HUDEP-2 (cell line): ENCODE measurements at regions not wholly inside any gene's neighbourhood (a gene's known extent, or its start where the extent isn't known, plus 50 kb on each side); places are given as distances from the start of the nearest gene placed in this dataset.
A peak's percentile ranks its signal among the peaks of the same experiment; 100 is the strongest.

ENCODE experiments used
- DNase-seq, 76 experiments: peaks; one replicate each; lab custom pipeline; 2025; ENCODE audit not compliant: unreplicated experiment in 76 of 76; lab: John Stamatoyannopoulos, UW

DNA sequence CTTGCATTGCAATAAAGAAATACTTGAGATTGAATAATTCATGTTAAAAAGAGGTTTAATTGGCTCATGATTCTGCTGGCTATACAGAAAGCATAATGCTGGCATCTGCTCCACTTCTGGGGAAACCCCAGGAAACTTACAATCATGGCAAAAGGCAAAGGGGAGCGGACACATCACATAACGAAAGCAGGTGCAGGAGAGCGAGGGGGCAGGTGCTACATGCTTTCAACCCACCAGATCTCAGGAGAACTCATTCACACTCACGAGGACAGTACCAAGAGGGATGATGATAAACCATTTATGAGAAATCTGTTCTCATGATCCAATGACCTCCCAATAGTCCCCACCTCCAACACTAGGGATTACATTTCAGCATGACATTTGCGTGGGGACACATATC lies 172.6 kb downstream of the RASSF9 start:
- no peak for DNase-seq

DNA sequence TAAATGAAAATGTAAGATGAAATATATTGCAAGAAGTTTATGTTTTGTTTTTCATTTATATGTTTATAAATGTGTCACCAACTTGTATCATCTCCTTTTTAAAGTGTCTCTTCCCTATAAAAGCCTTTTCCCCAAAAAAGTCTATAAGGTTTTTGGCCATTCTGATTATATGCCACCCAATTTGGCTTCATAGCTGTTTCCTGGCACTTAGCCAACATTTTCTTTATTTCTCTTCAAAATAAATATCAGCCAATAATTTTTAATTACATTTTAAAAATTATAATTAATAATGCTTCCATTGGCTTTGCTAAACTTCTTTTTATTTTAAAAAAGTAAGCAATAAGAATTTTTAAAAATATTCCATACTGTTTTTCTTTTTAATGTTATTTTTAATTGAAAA lies 171.8 kb downstream of the RASSF9 start:
- no peak for DNase-seq

DNA sequence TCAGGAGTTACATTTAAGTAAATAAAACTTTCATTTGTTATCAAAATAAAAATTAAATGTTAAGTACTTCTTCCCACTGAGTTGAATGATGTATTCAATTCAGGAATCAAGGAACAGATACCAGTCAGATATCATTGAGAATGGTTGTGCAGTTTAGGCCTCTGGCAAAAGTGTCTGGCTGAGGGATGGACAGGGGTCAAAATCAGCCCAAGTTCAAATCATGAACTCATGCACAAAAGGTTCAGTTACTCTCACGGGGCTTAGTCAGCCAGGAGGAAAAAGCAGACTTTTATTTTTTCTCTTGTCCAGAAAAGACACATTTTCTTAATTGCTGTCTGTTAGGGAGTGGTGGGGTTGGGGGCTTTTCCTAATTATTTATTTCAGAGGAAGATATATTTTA lies 166.3 kb downstream of the RASSF9 start:
- no peak for DNase-seq

DNA sequence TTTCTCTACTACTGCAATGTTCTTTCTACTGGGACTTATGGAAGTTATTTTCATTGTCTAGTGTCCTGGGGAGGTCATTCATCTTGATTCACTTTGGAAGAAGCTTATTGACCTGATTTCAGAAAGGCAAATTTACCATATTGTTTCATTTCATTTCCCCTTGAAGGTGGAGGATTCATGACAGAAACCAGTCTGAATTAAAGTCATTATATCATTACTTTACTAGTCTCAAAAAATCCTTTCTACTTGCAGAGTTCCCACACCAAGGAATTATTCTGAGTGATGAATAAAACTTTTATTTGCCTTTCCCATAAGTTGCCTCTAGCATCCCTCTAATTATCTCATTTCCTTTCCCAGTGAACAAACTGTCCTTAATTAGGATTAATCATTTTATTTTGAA lies 163.8 kb downstream of the RASSF9 start:
- DNase-seq, result no peak

DNA sequence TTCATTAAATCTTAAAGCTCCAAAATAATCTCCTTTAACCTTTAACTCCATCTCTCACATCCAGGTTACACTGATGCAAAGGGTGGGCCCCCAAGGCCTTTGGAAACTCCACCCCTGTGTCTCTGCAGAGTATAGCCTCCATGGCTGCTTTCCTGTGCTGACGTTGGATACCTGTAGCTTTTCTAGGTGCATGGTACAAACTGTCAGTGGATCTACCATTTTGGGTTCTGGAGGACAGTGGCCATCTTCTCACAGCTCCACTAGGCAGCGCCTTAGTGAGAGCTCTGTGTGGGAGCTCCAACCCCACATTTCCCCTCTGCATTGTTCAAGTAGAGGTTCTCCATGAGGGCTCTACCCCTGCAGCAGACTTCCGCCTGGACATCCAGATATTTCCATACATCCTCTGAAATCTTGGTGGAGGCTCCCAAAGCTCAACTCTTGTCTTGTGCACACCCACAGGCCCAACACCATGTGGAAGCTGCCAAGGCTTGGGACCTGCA lies 162.2 kb downstream of the RASSF9 start:
- no peak for DNase-seq

DNA sequence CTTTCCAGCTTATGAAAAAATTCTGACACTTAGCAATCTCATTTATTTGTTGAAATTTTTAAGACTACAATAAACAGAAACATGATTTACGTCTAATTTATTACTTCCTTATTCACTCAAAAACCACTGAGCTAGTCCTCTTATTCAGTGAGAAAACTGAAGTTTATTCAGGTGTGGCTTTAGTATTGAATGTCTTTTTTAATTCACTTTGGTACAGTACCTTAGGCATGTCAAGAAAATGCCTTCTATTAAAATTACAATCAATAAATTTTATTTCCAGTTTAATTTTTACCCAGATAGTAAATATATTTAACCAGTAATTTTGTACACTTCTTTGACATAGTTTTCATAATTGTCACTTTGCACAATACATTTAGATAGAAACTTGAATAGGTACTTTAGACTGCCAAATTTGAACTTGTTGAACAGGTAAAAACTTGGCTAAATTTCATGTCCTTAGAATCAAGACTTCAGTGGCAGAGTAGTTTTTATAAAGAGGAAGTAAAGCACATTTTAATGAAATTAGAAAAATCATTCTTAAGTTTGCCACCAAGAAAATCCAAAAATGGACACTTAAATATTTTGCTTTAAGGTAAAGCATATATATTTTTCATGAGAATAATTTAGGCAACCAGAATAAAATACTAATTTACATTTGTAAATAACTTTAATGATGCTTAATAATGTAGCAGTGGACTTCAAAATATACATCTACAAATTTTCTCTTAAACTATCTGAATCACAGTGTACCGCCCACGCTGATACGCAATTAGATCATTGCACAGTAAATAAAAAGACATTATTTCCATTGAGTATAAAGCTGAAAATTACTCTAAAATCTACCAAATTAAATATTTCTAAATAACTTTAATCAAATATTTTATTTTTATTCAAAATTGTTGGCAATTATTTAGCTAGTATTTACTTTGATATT lies 159.1 kb downstream of the RASSF9 start:
- DNase-seq, result no peak

DNA sequence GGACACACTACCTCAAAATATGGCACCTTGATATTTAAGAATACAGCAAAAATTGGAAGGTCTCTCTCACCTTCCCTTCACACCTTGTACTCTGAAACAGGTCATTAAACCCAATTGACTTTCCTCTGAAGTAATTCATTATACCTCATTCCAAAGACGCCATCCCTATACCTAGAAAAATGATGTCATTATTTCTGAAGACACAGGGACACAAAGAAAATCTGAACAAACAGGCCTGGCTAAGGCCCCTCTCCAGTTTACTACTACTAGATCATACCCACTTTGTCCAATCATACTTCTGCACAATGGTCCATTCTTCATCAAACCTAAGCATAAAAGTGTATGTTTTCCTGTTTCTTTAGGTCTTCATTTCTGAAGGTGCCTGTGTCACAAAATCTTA lies 156.9 kb downstream of the RASSF9 start:
- DNase-seq, result no peak

DNA sequence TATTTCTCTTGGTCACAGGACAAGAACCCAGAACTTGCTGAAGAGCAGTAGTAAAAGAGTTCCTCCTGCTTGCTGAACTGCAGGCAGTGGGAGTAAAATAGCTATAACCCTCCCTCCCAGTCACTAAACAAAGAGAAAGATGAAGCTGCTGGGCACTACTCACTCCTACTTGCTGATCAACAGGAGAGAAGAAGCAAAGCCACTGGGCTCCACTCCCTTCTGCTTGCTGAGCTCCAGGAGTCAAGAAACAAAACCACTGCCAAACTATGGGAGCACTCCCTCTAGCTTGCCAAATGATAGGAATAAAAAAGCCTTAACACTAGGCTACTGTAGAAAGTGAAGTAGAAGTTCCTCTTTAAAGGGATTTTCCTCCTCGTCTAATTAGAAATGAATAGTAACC lies 155.3 kb downstream of the RASSF9 start:
- no peak for DNase-seq

DNA sequence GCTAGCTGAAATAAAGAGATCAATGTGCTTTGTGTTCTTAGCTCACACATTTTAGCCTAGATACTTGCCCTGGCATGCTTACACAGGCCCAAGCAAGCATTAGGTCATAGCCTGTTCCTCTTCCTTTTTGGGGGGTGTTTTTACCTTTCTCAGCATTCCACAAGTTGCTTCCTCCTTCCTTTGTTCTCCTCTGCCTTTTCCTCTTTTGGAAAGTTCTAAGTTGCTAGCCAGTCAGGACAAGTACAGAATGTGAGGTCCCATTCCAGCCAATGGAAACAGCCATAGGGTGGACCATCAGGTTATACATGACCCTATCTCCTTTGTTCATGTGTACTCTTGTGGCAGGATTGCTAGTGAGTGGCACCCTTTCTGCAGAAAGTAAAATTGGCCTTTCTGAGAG lies 154.9 kb downstream of the RASSF9 start:
- no peak for DNase-seq

DNA sequence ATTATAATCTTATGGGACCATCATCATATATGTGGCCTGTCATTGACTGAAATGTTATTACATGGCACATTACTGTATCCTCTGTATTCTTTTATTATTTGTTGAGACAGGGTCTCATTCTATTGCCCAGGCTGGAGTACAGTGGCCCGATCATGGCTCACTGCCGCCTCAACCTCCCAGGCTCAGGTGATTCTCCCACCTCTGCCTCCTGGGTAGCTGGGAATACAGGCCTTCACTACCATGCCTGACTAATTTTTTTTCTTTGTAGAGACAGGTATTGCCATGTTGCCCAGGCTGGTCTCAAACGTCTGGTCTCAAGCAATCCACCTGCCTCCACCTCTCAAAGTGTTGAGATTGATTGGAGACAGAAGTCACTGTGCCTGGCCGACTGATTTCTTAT lies 153.2 kb downstream of the RASSF9 start:
- DNase-seq, result no peak

DNA sequence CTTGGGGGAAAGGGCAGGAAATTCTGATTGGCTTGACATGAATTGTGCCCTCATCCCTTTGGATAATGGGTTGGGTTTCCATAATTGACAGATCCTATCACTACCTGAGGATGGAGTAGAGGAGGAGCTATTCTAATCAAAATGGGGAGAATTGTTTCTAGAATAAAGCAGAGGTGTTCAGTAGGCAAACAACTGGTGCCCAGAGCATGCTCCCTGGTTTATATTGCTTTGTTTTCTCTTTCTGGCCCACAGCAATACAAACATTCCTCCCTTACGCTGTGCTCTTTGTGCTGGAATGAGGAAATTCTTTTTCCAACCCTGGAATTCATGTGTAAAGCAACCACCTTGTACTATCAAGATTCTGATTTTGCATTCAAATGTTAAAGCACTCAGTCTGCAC lies 147.4 kb downstream of the RASSF9 start:
- no peak for DNase-seq

DNA sequence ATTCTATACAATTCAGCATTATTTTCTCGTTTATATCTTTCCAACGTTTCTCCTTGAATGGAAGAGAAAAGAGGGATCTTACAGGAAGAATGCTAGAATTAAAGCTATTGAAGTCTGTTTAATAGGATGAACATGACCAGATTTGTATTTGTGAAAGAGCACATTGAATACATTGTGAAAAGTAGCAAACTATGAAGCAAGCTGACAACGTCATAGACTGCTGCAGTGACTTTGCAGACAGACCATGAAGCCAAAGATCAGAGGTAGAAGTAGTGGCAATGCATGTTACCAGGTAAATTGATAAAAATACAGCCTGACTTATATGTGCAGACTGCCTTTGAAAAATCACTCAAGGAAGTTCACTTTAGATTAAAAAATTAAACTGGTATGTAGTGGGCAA lies 146.1 kb downstream of the RASSF9 start:
- DNase-seq, result no peak

DNA sequence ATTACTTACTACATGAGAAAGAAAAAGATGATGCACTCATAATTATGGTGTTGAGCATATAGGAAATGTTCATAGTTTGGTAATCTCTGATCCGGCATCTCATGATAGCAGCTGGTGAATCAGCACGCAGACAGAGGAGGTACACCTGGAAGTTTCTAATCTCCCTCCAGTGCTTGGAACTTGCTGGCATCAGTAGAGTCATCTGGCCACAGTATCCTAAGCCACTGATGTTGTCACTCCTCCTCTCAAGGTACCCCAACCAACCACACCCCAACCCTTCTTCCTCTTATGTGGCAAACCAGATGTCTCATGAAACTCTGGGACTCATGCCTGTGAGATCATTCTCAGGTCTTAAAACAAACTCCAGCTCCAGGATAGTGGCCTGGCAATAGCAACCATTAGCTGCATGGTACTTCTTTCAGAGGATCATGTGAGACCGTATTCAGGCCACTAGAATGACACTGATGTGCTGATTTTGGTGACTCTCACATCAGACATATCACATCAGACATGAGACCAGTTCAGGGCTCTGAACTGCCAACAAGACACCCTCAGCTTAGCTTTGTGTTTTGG lies 143.0 kb downstream of the RASSF9 start:
- no peak for DNase-seq

DNA sequence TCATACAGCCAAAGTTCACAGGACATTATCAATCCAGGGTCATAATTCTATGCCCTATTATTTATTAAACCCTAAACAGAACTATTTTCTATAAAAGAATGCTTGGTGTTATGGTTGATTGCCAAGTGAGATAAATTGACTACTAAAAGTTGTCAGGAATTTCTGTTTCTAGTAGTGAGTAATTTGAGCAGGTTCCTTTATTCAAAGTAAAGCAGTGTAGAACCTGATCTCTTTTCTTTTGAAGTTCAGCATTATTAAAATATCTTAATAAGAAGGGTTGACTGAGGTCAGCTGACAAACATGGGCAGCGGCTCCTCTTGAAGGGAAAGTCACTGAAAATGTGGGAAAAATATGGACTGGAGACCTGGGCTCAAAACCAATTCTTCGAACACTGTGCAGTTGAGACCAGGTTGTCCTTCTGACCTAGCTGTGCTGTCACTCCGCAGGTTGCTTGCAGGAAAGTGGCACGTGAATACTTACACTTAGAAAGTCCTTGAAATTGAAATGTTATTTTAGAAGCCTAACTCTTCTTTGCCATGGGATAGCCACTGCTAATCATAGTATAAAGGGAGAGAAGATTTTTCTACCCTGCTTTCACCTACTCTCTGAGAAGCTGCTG lies 141.0 kb downstream of the RASSF9 start:
- no peak for DNase-seq

DNA sequence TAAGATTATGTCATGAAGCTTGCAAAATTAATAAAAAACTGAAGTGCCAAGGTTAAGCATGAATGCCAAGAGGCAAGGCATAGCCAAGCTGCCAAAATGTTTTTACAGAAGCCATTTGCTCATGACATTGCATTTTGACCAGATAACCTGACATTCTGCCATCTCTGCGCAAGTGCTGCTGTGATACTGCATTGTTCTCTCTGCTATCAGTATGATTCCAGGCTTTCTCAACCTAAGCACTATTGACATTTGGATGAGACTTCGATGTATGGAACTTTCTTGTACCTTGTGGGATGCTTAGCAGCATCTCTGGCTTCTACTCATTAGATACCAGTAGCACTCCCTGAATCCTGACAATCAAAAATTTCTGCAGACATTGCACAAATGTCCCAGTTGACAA lies 139.2 kb downstream of the RASSF9 start:
- DNase-seq, result peak in 12 of 76 experiments; percentile 1 to 39 (median 17)

DNA sequence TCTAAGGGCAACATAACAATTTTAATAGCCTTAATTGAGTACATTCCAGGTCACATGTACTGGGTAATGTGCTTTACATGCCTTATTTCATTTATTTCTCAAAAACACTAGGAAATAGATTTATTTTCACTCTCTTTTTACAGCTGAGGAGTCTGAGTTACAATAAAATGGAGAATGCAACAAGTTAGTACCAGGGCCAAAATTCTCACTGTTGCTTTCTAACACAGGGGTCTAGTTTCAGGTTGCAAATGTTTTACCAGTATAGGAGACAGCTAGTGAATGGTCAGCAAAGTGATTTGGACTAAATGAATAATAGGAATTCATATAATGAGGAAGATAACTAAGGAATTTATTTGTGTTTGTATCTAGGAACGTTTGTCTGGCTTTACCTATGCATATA lies 137.3 kb downstream of the RASSF9 start:
- DNase-seq, result no peak

DNA sequence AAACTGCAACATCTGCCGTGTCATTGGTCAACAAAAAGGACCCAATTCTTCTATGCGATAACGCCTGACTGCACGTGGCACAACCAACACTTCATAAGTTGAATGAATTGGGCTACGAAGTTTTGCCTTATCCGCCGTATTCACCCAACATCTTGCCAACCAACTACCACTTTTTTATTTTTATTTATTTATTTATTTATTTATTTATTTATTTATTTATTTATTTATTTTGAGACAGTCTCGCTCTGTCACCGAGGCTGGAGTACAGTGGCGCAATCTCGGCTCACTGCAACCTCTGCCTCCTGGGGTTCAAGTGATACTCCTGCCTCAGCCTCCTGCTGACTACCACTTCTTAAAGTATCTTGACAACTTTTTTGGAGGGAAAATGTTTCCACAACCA lies 127.4 kb downstream of the RASSF9 start:
- DNase-seq, result no peak

DNA sequence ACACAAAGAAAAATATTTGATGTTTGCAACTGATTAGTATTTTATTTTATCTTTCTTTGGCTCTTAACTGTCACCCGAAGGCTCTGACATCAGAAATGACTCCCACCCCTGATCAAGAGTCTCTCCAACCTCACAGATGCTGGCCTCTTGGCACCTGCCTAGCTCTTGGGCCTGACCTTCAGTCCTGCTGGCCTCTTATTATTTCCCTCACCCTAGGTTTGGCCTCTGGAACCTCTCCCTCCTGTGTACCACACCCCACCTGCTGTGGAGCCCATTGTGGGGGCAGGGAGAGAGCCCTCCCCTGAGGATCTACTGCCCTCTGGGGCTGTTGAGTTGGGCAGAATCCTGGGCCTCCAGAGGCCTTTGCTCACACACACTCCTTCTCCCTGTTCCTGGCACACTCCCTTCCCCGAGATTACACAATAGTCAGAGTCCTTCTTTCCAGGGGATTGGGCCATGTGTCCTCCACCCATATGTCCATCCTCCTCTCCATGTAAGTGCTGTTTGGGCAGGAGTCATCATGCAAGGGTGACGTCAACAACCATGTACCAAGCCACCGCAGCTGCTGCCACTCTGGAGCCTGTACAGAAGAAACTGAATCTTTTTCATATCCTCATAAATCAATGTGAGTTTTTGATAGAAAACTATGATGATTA lies 124.3 kb downstream of the RASSF9 start:
- DNase-seq, result no peak

DNA sequence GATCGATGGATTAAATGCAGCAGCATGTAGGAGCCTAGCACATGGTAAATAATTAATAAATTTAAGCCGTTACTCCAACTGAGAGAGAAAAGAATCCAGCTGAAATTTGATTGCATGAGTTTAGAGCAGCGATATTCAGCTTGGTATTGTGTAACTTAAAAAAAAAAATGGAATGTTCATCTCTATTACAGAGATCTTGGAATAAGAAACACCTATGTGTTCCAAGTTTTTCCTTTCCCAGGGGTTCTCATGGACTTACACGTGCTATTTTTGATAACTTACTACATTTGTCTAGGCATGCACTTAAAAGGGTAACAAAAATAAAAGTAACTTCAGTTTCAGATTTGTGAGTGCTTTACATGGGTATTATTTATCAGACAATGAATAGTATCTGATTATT lies 122.8 kb downstream of the RASSF9 start:
- no peak for DNase-seq

DNA sequence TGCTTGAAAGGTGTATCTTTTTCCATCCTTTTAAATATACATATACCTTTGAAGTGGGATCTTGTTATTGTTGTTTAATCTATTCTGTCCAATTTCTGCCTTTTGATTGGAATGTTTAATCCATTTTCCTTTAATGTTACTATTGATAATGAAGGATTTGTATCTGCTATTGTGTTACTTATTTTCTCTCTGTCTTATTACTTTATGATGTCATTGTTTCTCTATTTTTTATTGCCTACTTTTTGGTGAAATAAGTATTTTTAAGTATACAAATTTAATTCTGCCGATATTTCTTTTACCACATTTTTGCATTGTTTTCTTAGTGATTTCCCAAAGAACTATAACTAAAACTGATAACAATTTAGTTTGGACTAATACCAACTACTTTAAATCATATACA lies 121.8 kb downstream of the RASSF9 start:
- no peak for DNase-seq

DNA sequence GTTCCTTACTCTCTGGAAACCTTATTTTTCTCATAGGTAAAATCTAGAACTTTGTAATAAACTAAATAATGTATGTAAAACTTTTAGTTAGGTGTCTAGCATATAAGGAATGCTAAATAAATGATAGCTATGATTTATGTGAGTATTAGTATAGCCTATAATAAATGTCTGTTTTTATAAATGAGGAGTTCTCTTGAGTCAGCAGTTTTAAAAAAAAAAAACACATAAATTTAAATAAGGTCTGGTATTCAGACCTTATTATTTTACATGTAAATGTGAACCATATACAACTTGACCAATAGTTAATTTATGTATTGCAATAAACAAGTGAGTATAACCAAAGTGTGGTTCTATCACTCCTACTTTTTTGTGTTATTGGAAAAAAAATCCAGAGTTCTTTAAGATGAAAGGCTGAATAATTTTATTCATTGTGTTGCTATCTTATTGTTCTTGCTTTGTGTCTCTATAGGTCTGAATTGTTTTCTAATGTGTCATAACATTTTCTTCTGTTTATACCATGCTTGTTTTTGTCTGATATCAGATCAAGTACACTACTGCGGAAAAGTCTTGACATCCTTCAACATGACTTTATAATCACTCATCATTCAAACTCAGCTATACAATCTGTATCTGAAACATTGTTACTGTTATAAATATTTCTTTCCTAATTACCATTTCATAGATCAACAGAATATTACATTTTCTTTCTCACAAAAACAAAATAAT lies 115.7 kb downstream of the RASSF9 start:
- no peak for DNase-seq
